ENCODE measurements at regions not wholly inside any gene's neighbourhood (a gene's known extent, or its start where the extent isn't known, plus 50 kb on each side); places are given as distances from the start of the nearest gene placed in this dataset.

DNA sequence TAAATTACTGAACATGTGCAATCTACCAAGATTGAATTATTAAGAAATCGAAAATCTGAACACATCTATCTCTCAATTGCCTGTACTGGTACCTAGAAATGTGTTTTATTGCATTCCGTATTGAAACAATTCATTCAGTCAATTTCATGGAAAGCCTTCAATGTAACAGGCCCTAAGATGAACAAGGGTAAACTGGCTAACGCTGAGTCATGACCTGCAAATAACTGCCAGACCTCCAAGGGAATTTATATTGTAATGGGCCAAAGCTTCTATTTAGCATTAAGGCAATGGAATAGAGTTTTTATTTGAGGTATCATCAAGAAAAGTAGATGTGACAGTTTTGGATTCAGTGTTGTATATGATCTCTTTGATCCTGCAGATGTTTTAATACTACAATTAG, 49.9 kb upstream of the CD36 start:
- ATAC-seq (ENCODE audit: poor library complexity), result no peak
- H3K4me3 ChIP-seq (ENCODE audit: low read length), result no peak overlapping the region

More for the DNA sequence above, 49.9 kb upstream of the CD36 start:
- Mint-ChIP-seq H3K9me3 (no peaks in the 10 kb centered on the region), H3K4me1 (ENCODE audit: low read depth) (no peaks in the 10 kb centered on the region), H3K27ac (no peak overlapping the region), H3K4me3 (no peak overlapping the region), H3K36me3 (ENCODE audit: low read depth) (no peaks in the 10 kb centered on the region), H3K27me3 (no peaks in the 10 kb centered on the region)
- TF ChIP-seq, protein P1, sequence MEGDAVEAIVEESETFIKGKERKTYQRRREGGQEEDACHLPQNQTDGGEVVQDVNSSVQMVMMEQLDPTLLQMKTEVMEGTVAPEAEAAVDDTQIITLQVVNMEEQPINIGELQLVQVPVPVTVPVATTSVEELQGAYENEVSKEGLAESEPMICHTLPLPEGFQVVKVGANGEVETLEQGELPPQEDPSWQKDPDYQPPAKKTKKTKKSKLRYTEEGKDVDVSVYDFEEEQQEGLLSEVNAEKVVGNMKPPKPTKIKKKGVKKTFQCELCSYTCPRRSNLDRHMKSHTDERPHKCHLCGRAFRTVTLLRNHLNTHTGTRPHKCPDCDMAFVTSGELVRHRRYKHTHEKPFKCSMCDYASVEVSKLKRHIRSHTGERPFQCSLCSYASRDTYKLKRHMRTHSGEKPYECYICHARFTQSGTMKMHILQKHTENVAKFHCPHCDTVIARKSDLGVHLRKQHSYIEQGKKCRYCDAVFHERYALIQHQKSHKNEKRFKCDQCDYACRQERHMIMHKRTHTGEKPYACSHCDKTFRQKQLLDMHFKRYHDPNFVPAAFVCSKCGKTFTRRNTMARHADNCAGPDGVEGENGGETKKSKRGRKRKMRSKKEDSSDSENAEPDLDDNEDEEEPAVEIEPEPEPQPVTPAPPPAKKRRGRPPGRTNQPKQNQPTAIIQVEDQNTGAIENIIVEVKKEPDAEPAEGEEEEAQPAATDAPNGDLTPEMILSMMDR (IDR thresholded peaks at IDR 0.05), result no peak
- ChIA-PET CTCF (no interaction called here), POLR2A (no interaction called here)
- Histone ChIP-seq H3K27me3 (ENCODE audit: control insufficient read depth in 1 of 2, insufficient read depth in 2 of 2, low read length in 2 of 2) (no peaks in the 10 kb centered on the region), H3K36me3 (ENCODE audit: insufficient read depth, low read length) (no peaks in the 10 kb centered on the region), H3K4me1 (ENCODE audit: insufficient read depth, low read length) (no peaks in the 10 kb centered on the region), H3K27ac (ENCODE audit: low read depth in 1 of 2, low read length in 2 of 2) (no peak overlapping the region), H3K9me3 (ENCODE audit: control insufficient read depth in 1 of 2, insufficient read depth in 1 of 2, low read length in 2 of 2) (peaks cover 0 to 4% of the 10 kb centered on the region in 2 experiments)
- intact Hi-C loops (cut with DNase I, micrococcal nuclease), result no loop called here
- no peak for DNase-seq
